ENCODE measurements at regions not wholly inside any gene's neighbourhood (a gene's known extent, or its start where the extent isn't known, plus 50 kb on each side); places are given as distances from the start of the nearest gene placed in this dataset.

- DNase-seq (ENCODE audit: low spot score) = no peak
Observed at GRCh38 chr3:176554791-176555654, 642.3 kb downstream of the TBL1XR1 start.

DNA sequence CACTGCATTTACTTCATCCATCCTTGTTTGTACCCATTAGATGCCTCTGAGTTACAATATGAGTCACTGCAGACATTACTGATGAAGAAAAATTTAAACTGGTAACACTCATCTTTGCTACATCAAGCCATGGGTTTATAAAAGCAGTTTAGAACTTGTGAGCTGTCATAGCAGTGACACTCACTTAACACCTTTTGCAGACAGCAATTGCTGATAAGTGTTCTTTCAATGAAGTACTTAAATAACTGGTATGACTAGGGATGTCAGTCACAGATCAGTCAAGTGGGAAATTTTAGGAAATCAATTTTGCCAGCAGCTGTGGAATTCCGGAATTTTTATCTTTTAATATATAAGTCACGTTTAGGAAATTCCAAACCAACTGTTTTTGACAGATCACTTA lies 643.0 kb downstream of the TBL1XR1 start:
- DNase-seq (ENCODE audit: low spot score) = no peak

- no peak for DNase-seq (ENCODE audit: low spot score)
Observed at GRCh38 chr3:176526942-176527341, 670.3 kb downstream of the TBL1XR1 start.

DNA sequence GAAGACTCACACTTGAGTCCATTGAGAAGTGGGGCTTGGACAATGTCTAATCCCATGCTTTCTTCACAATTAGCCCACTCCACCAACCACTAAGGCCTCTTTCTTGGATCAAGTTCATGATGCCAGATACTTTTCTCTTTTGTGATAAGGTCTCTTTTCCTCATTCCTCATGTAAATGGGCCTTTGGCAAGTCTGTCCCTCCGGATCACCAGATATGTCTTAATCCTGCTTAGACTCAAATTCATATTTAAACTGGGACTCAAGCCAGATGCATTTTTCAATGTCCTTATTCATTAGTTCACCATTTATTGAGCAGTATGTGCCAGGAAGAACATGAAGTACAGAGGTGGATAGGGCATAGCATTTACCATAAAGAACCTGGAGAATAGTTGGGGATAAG lies 671.1 kb downstream of the TBL1XR1 start:
- DNase-seq (ENCODE audit: low spot score) = no peak

GRCh38 chr3:176523114-176523513 lies 674.2 kb downstream of the TBL1XR1 start:
- DNase-seq (ENCODE audit: low spot score) = no peak

DNA sequence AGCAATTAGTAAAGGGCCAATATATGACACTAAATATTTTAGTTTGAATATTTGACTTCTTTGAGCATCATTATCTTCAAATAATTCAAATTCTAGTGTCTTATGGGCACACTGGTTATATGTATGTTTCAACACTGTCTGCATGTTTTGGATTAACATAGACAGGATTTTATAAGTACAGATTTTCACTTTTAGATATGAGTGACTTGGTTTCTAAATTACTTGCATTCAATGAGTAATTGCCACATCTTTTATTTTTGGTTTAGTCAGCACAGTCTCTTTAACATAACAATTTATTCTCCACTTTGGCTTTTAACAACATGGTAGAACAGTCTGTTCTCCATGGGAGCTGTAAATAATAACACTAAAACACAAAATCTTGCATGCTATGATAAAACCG lies 674.8 kb downstream of the TBL1XR1 start:
- DNase-seq (ENCODE audit: low spot score) = no peak

DNA sequence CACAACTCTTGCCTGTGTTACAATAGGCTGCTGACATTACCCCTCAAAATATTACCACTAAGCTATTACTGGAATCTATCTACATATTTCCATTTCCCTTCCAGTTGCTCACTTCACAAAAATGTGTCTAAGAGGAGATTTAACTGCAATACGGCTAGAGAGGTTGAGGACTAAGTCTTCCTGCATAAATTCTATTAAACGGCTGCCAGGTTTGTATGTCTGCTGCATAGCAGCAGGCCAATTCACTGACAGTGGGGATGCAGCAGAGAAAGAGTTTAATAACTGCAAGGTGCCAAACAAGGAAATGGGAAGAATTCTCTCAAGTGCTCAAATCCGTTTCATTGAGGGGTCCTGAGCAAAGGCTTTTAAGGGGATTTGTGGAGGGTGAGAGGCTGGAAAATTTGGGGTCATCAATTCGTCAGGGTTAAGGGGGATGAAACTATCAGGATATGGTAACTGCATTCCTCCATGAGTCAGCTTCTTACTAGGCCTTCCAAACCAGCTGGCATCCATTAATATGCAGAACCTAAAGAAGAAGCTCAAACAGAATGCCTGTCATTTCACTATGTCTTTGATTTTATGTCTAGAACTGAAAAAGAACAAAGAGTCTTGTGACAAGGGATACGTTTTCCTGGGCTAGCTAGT lies 675.6 kb downstream of the TBL1XR1 start:
- no peak for DNase-seq (ENCODE audit: low spot score)

DNA sequence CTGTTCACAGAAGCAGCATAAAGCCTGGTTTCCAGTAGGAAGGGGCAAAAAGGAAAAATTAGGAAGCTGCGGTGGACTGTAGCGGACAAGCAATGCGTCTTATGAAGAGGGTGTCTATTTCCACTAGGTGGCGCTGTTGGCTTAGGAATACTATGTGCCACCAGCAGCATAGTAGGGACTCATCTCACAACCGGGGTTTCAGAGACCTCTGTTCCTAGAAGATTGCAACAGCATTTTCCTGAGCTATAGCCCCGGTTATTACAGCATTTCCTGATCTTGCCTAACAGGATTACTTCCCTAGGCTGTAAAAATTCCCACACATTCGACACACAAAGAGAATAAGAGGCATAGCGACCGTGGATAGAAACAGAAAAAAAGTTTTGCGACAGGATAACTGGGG lies 683.0 kb downstream of the TBL1XR1 start:
- peak; percentile 31 for DNase-seq (ENCODE audit: low spot score)

- DNase-seq (ENCODE audit: low spot score) = no peak
Observed at GRCh38 chr3:176513604-176514003, 683.7 kb downstream of the TBL1XR1 start.

GRCh38 chr3:176512037-176512436 lies 685.2 kb downstream of the TBL1XR1 start:
- no peak for DNase-seq (ENCODE audit: low spot score)

DNA sequence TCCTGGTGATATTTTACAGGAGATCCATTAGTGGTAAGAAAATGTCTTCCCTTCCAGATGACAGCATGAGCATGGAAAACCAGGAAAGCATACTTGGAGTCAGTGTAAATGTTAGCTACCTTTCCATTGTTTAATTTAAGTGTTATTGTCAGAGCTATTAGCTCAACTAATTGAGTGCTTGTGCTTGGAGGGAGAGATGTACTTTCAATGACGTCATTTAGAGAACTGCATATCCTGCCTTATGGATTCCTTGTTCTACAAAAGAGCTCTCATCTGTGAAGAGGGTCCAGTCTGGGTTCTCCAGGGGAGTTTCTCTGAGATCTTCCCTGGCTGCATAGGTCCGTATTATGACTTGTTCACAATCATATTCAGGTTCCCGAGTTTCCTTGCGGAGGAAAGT lies 687.2 kb downstream of the TBL1XR1 start:
- no peak for DNase-seq (ENCODE audit: low spot score)

- no peak for DNase-seq (ENCODE audit: low spot score)
Observed at GRCh38 chr3:176505878-176506621, 691.2 kb downstream of the TBL1XR1 start.

DNA sequence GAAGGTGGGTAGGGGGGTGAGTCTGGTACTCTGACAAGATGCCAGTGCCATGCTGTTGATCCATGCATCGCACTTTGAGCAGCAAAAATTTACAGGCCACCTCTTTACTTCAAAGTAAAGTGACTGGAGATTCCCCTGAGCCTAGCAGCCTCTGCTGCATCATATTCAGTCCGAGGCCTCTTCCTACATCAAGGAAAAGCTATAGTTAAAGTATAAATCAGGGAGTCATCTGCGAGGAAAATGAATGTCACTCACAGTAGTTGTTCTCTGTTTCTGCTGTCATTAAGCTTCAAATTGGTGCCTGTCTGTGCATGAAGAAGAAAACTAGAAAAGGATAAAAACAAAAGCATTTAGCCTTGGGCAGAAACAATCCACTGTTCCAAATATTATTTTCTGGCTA lies 706.2 kb downstream of the TBL1XR1 start:
- no peak for DNase-seq (ENCODE audit: low spot score)

DNA sequence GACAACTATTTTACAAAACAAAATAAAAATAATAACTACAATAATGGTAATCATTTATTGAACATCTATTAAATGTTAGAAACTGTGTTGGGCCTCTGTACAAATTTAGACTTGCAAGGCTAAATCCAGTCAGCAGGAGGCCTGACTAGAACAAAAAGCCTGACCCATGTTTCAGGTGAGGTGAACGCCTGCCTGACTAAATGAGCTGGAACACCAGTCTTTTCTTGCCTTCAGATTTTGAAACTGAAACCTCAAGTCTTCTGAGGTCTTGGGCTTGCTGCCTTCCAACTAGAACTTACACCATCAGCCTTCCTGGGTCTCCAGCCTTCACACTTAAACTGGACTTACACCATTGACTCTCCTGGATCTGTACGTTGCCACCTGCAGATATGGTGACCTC lies 706.9 kb downstream of the TBL1XR1 start:
- DNase-seq (ENCODE audit: low spot score) = no peak

GRCh38 chr3:176479248-176479647 lies 718.0 kb downstream of the TBL1XR1 start:
- DNase-seq (ENCODE audit: low spot score) = no peak

- no peak for DNase-seq (ENCODE audit: low spot score)
Observed at GRCh38 chr3:176469694-176470205, 727.5 kb downstream of the TBL1XR1 start.

DNA sequence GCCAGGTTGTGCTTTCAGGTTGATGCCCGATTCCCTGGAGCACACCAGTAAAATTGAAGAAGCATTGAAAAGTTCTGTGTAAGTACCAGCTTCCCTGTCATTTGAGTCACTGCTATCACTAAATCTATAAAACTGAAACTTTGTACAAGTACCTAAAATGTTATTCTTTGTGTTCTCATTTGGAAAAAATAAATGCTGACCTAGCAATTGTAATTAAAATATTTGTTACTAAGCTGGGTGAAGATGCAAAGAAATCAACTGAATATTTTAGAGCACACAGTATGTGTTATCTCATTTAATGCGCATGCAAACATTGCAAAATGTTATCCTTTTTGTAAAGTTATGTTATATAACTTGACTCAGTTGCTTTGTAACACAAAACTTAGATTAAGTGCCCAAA lies 733.7 kb downstream of the TBL1XR1 start:
- no peak for DNase-seq (ENCODE audit: low spot score)

GRCh38 chr3:176447369-176447768 lies 749.9 kb downstream of the TBL1XR1 start:
- no peak for DNase-seq (ENCODE audit: low spot score)

DNA sequence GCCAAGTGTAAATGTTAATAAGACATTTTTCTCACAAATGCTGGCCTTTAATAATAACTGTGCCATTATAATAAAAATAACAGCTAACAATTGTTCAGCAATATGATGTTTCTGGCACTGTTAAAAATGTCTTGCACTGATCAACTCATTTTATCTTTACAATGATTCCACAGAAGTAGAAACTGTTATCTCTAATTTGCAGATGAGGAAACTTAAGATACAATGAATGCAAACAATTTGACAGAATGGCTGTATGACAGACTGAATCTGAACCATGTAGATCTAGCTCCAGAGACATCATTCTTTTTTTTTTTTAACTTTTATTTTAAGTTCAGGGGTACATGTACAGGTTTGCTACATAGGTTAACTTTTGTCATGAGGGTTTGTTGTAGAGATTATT lies 755.0 kb downstream of the TBL1XR1 start:
- no peak for DNase-seq (ENCODE audit: low spot score)

GRCh38 chr3:176439729-176440128 lies 757.6 kb downstream of the TBL1XR1 start:
- DNase-seq (ENCODE audit: low spot score) = no peak

- DNase-seq (ENCODE audit: low spot score) = no peak
Observed at GRCh38 chr3:176431991-176432390, 765.3 kb downstream of the TBL1XR1 start.

DNA sequence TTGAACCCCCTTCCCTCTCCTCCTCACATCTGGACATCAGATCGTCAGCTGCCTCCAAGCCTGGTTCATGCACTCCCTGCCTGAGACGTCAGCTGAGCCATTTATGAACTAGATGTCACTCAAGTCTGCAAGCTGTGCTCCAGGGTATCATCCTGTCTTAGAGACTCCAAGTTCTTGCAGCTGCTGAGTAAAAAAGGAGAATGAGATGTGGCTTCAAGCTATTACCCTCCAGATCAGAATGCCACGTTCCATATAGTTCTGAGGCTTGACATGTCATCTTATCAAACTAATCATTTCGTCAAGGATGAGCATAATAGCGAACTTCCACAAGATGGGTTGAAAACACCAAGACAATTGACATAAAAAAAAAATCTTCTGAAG lies 766.3 kb downstream of the TBL1XR1 start:
- no peak for DNase-seq (ENCODE audit: low spot score)

Measured in kidney capillary endothelial cell (primary cell).